Transverse colon (tissue), 4 donors: ENCODE measurements at regions not wholly inside any gene's neighbourhood (a gene's known extent, or its start where the extent isn't known, plus 50 kb on each side); places are given as distances from the start of the nearest gene placed in this dataset.

Experiments used
- DNase-seq: peaks from one replicate; pipeline ENCODE4 v3.0.0-alpha.2; 2019
- H3K27ac ChIP-seq, 4 donors: fragments of 200-600 bp; sonication (generic); 2 replicates each; pipeline ENCODE4 v1.5.1; 2016 to 2018; ENCODE audit warnings: inconsistent platforms in 4 of 4
- H3K27me3 ChIP-seq: fragments of 200-600 bp; sonication (generic); 2 replicates; pipeline ENCODE4 v1.5.1; 2017; ENCODE audit warnings: inconsistent platforms
- H3K36me3 ChIP-seq, 4 donors: fragments of 200-600 bp; sonication (generic); 2 replicates each; pipeline ENCODE4 v1.5.1; 2017 to 2019; ENCODE audit warnings: inconsistent platforms in 4 of 4
- H3K4me1 ChIP-seq, 4 donors: fragments of 200-600 bp; sonication (generic); 2 replicates each; pipeline ENCODE4 v1.5.1; 2017 to 2020; ENCODE audit warnings: inconsistent platforms in 4 of 4
- H3K4me3 ChIP-seq, 4 donors: fragments of 200-600 bp; sonication (generic); 1 replicate in 1 of 4; 2 replicates in 3 of 4; pipeline versions ENCODE4 v1.5.1 to v1.6.1; 2017 to 2019; ENCODE audit warnings: inconsistent platforms in 4 of 4
- H3K9me3 ChIP-seq, 2 donors: fragments of 200-600 bp; sonication (generic); 2 replicates each; pipeline ENCODE4 v1.5.1; 2017 to 2019; ENCODE audit warnings: inconsistent platforms in 2 of 2
- CTCF ChIP-seq, 5 experiments: fragments of 200-600 bp in 3 of 5; fragments of 450-650 bp in 2 of 5; sonication (generic) in 3 of 5; IDR thresholded peaks; 1 replicate in 2 of 5; 2 replicates in 3 of 5; pipeline ENCODE4 v1.5.1; 2016 to 2017; ENCODE audit warnings: antibody characterized with exemption in 5 of 5, inconsistent platforms in 3 of 5, mild to moderate bottlenecking in 2 of 5, moderate library complexity in 1 of 5
- EP300 ChIP-seq: sonication (generic); formaldehyde crosslinking; IDR thresholded peaks from one replicate; pipeline ENCODE4 v1.6.1; 2017; ENCODE audit warnings: antibody characterized with exemption, low read depth
- POLR2A ChIP-seq: fragments of 450-650 bp; IDR thresholded peaks from one replicate; pipeline ENCODE4 v1.6.1; 2016; ENCODE audit warnings: antibody characterized with exemption, mild to moderate bottlenecking, moderate library complexity
- POLR2AphosphoS5 ChIP-seq, 3 donors: sonication (generic); formaldehyde crosslinking; IDR thresholded peaks; one replicate each; pipeline ENCODE4 v1.6.1; 2016; ENCODE audit warnings: antibody characterized with exemption in 3 of 3
- WGBS, 2 donors: methylation state at CpG; one replicate each; pipeline ENCODE4 v1.1.5; 2018; ENCODE audit warnings: low coverage in 1 of 2; 5-methylcytosine and 5-hydroxymethylcytosine counted together
- in situ Hi-C, 4 donors: fragments of 200-750 bp; cut with MboI; loops; one replicate each; pipeline versions ENCODE4 v1.15.0 to v1.15.1; 2017; ENCODE audit warnings: low sequenced_read_pairs in 3 of 4, low pct_ligation_motif_present in 1 of 4, low pct_unique_long_range_greater_than_20kb in 1 of 4
- intact Hi-C: fragments of 100-400 bp; cut with DNase I; formaldehyde crosslinking; loops from one replicate; pipeline ENCODE4 v1.15.1; 2023; ENCODE audit warnings: low total_unique reads

GRCh38 chr17:63305857-63306256, 140.2 kb downstream of the CYB561 start:
- in situ Hi-C loops = no loop called here
- WGBS, 2 donors = 87 to 92% methylated on average over 7 of the region's 7 CpGs
- no peaks in the 10 kb centered on the region for H3K9me3 ChIP-seq
- no peak for DNase-seq
- no peak overlapping the region for H3K4me3 ChIP-seq
- H3K27ac ChIP-seq = no peak overlapping the region
- no peaks in the 10 kb centered on the region for H3K27me3 ChIP-seq
- no peaks in the 10 kb centered on the region for H3K4me1 ChIP-seq
- no peak for TF ChIP-seq POLR2A
- no peak for TF ChIP-seq EP300
- intact Hi-C loops = no loop called here
- no peaks in the 10 kb centered on the region for H3K36me3 ChIP-seq

GRCh38 chr17:63306855-63307254, 139.3 kb downstream of the CYB561 start:
- Histone ChIP-seq H3K4me1 (no peaks in the 10 kb centered on the region), H3K9me3 (no peaks in the 10 kb centered on the region), H3K36me3 (no peaks in the 10 kb centered on the region), H3K27me3 (no peaks in the 10 kb centered on the region), H3K27ac (no peak overlapping the region), H3K4me3 (no peak overlapping the region)
- in situ Hi-C loops (no loop called here), intact Hi-C loops (no loop called here)
- WGBS, 2 donors = 90% methylated on average over 3 of the region's 3 CpGs
- no peak for DNase-seq
- TF ChIP-seq POLR2A = no peak
- no peak for TF ChIP-seq EP300
- no peak for TF ChIP-seq POLR2AphosphoS5 (IDR thresholded peaks at IDR 0.05)
- no peak for TF ChIP-seq CTCF (IDR thresholded peaks at IDR 0.05)

GRCh38 chr17:63308272-63308671, 137.8 kb downstream of the CYB561 start:
- Histone ChIP-seq H3K36me3 (no peaks in the 10 kb centered on the region), H3K4me1 (no peaks in the 10 kb centered on the region), H3K27me3 (no peaks in the 10 kb centered on the region), H3K4me3 (no peak overlapping the region), H3K9me3 (no peaks in the 10 kb centered on the region), H3K27ac (no peak overlapping the region)
- in situ Hi-C loops = no loop called here
- DNase-seq = no peak
- intact Hi-C loops = no loop called here
- WGBS, 2 donors = 78 to 94% methylated on average over 1 of the region's 1 CpG
- TF ChIP-seq CTCF (IDR thresholded peaks at IDR 0.05) (no peak), EP300 (no peak), POLR2A (no peak), POLR2AphosphoS5 (IDR thresholded peaks at IDR 0.05) (no peak)

- intact Hi-C loops = no loop called here
Observed at GRCh38 chr17:63309021-63309420, 137.1 kb downstream of the CYB561 start.

GRCh38 chr17:63311416-63311937, 134.6 kb downstream of the CYB561 start:
- H3K4me1 ChIP-seq = no peaks in the 10 kb centered on the region
- no peaks in the 10 kb centered on the region for H3K36me3 ChIP-seq
- no peaks in the 10 kb centered on the region for H3K9me3 ChIP-seq
- no peak overlapping the region for H3K27ac ChIP-seq
- TF ChIP-seq EP300 (no peak), POLR2A (no peak), POLR2AphosphoS5 (IDR thresholded peaks at IDR 0.05) (no peak), CTCF (IDR thresholded peaks at IDR 0.05) (no peak)
- H3K27me3 ChIP-seq = no peaks in the 10 kb centered on the region
- intact Hi-C loops = no loop called here
- in situ Hi-C loops = no loop called here
- no peak for DNase-seq
- no peak overlapping the region for H3K4me3 ChIP-seq

More at GRCh38 chr17:63309021-63309420, 137.1 kb downstream of the CYB561 start:
- H3K4me1 ChIP-seq = no peaks in the 10 kb centered on the region
- no peak overlapping the region for H3K4me3 ChIP-seq
- 61 to 69% methylated on average over 2 of the region's 2 CpGs for WGBS, 2 donors
- in situ Hi-C loops = no loop called here
- TF ChIP-seq POLR2AphosphoS5 (IDR thresholded peaks at IDR 0.05) = no peak
- no peaks in the 10 kb centered on the region for H3K36me3 ChIP-seq
- no peak overlapping the region for H3K27ac ChIP-seq
- no peaks in the 10 kb centered on the region for H3K27me3 ChIP-seq
- no peak for DNase-seq
- no peaks in the 10 kb centered on the region for H3K9me3 ChIP-seq
